ENCODE measurements at regions not wholly inside any gene's neighbourhood (a gene's known extent, or its start where the extent isn't known, plus 50 kb on each side); places are given as distances from the start of the nearest gene placed in this dataset.

GRCh38 chr1:4056422-4056821, 156.3 kb upstream of the C1orf174 start:
- no peak for TF ChIP-seq POLR2A (IDR thresholded peaks at IDR 0.05; ENCODE audit: low read length)
- no peak for TF ChIP-seq GATA1 (IDR thresholded peaks at IDR 0.05; ENCODE audit: low read depth, low read length)

All from erythroblast (primary cell).